ENCODE measurements at regions not wholly inside any gene's neighbourhood (a gene's known extent, or its start where the extent isn't known, plus 50 kb on each side); places are given as distances from the start of the nearest gene placed in this dataset.

DNA sequence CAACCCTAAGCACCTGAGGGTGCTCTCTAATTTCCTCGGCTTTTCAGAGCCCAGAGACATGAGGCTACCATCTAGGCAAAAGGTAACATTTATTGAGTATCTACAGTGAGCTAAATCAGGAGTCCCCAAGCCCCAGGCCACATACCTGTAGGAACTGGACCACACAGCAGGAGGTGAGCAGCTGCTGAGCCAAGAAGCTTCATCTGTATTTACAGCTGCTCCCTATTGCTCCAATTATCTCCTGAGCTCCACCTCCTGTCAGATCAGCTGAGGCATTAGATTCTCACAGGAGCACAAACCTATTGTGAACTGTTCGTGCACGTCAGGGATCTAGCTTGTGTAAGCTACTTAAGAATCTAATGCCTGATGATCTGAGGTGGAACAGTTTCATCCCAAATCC lies 70.2 kb downstream of the RND3 start:
- in situ Hi-C loops (cut with MboI; ENCODE audit: low pct_unique_long_range_greater_than_20kb, low sequenced_read_pairs): no loop called here

DNA sequence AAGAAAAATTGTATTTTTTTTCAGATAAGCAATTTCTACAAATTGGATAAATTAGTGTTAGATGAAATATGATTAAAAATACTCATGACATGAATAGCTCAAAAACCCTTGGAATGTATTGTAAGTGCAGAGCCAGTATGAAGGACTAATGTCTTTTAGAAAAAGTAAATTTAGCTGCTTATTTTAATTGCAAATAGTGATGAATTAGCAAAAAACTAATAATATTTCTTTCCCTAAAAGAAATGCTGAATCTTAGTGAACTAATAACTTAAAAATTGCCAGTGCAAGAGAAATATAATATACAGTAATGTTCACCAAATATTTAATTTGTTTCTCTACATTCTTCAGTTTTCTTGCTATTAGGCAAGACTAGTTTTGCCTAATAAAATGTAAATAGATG lies 72.4 kb downstream of the RND3 start:
- in situ Hi-C loops (cut with MboI; ENCODE audit: low pct_unique_long_range_greater_than_20kb, low sequenced_read_pairs): no loop called here
- no peak for DNase-seq

More for the DNA sequence above, 70.2 kb downstream of the RND3 start:
- no peak for DNase-seq

DNA sequence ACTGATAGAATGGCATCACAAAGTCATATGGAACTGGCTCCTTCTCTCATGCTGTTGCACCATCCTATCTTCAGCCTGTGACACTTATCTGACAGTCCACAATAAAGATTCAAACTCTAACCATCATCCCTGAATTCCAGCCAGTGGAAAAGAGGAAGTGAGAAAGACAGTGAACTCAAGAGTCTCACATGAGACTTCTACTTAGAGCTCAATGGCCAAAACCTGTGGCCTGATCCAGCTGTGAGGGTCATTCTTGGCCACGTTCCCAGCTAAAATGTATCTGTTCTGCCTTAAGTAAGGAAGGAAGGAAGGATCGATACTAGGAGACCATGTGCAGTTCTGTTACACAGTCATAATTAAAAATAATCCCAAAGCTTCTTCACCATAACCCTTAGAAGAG lies 73.6 kb downstream of the RND3 start:
- DNase-seq: peak; percentile 5
- in situ Hi-C loops (cut with MboI; ENCODE audit: low pct_unique_long_range_greater_than_20kb, low sequenced_read_pairs): no loop called here

DNA sequence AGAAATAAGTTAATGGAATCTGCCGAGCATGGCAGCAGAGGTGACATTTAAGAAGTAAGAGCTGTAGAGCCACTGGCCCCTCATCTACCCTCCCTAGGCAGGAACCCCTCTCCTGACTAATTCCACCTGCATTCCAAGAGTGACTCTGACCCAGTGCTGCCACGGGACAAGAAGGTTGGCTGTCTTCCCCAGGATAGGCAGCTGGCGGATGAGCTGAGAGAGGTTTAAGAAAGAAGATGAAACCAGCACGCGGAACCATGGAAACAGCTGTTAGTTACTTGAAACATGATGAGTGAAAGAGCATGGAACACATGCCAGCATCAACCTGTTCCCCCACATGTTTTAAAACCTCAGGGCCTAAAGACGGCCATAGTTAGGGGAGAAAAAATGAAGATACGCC lies 74.1 kb downstream of the RND3 start:
- in situ Hi-C loops (cut with MboI; ENCODE audit: low pct_unique_long_range_greater_than_20kb, low sequenced_read_pairs): no loop called here
- no peak for DNase-seq

DNA sequence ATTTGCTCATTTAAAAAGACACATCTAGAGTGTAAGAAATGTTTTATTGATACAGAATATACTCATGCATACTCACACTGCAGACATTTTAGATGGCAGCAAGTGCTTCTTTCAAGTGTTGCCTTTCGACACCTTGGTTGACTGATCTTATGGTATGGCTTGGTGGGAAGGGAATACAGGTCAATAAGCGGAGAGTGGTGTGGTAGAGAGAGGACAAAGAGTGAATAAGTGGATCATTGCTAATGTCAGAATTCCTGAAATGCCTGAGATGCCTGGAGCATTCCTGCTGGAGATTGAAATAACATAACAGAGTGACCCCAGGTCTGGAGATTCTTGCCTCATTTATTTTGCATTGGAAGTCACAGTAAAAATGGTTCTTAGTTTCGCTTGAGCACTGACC lies 76.7 kb downstream of the RND3 start:
- in situ Hi-C loops (cut with MboI; ENCODE audit: low pct_unique_long_range_greater_than_20kb, low sequenced_read_pairs): no loop called here
- DNase-seq: no peak

DNA sequence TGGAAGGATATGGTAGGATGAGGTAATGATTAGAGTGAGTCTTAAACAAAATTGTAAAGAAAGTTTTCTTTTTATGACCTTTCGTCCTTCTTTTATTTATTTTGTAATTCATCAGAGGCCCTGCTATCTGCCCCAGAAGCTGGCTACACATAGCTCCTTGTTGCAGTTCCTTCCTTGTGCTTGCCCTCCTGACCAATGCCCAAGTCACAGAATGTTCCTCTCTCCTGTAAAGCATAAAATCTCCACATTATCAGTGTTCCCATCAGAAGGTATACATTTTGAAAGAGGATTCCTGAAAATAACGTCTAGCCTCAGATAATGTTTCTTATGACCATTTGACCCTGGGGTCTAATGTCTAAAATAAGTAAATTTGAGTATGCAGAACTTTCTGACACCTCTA lies 78.3 kb downstream of the RND3 start:
- in situ Hi-C loops (cut with MboI; ENCODE audit: low pct_unique_long_range_greater_than_20kb, low sequenced_read_pairs): no loop called here
- no peak for DNase-seq

DNA sequence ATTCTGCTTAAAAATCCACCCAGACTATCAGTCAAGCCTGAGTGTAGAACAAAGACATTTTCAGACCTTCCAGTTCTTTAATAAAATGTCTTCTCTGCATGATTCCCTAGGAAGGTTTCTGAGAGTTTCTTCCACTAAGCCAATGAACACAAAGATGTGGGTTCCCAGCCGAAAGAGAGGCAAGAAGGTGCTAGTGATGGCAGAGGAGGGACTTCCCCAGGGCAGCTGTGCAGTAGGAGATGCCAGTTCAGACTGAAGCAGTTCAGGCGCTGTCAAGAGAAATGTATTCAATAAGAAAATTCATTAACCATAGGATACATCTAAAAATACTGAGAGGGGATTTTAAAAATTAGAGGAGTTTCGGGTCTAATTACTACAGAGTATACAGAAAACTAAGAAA lies 83.3 kb downstream of the RND3 start:
- in situ Hi-C loops (cut with MboI; ENCODE audit: low pct_unique_long_range_greater_than_20kb, low sequenced_read_pairs): no loop called here
- no peak for DNase-seq

DNA sequence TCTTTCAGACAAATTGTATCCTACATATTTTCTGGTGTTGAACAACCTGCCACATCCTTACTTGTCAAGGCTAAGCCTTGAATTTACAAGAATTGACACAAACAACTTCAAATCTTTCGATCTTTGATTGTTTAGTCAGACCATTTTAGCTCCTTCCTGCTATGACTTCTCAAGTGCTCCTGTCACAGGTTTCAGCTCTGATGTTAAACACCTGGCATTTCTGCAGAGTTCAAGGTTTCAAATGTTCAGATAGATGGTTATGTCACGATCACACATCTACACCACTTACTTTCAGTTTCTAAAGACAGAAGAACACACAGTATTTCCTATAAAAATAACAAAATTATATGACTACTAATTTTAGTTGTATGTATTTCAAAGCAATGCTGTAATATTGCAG lies 84.0 kb downstream of the RND3 start:
- in situ Hi-C loops (cut with MboI; ENCODE audit: low pct_unique_long_range_greater_than_20kb, low sequenced_read_pairs): no loop called here
- DNase-seq: no peak

DNA sequence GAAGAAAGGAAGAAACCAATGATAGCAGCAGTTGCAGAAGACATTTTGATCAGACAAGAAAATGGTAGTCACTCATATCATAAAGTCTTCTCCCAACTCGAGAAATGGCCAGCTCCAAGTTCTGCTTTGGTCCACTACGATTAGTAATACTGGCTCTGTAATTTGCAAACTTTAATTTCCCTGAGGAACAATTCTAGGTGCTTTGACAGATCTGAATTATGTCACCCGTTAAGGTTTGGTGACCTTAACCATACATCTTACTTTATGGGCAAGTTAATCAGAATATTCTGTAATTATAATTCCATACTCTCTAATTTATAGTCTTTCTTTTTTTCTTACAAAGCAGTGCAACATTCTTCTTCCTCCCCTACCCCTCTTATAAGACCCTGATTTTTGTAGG lies 84.5 kb downstream of the RND3 start:
- in situ Hi-C loops (cut with MboI; ENCODE audit: low pct_unique_long_range_greater_than_20kb, low sequenced_read_pairs): no loop called here
- no peak for DNase-seq

DNA sequence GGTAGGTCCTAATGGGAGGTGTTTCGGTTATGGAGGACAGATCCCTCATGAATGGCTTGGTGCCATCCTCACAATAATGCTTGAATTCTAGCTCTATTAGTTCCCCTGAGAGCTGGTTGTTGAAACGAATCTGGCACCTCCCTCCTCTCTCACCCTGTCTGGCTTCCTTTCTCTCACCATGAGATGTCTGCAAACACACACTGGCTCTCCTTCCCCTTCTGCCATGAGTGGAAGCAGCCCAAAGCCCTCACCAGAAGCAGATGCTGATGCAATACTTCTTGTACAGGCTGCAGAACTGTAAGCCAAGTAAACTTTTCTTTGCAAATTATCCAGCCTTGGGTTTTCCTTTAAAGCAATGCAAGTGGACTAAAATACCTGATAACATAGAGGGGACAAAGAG lies 86.6 kb downstream of the RND3 start:
- in situ Hi-C loops (cut with MboI; ENCODE audit: low pct_unique_long_range_greater_than_20kb, low sequenced_read_pairs): no loop called here
- DNase-seq: no peak

DNA sequence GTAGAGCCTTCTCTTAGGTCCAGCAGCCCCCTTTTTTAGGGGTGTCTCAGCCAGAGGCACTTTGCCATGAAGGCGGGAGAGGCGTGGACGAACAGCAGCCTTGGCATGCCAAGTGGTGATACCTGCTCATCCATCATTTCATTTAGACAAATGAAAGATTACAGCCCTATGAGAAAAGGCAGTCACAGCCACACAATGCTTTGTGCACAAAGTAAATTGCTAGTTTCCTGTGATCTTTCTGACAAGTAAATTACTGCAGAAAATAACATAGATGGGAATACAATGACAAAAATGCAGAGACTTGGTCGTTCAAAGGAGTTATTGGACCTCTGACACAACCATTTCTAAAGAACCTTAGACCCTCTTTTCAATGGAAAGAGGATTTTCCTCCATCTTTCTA lies 94.9 kb downstream of the RND3 start:
- DNase-seq: no peak
- in situ Hi-C loops (cut with MboI; ENCODE audit: low pct_unique_long_range_greater_than_20kb, low sequenced_read_pairs): no loop called here

DNA sequence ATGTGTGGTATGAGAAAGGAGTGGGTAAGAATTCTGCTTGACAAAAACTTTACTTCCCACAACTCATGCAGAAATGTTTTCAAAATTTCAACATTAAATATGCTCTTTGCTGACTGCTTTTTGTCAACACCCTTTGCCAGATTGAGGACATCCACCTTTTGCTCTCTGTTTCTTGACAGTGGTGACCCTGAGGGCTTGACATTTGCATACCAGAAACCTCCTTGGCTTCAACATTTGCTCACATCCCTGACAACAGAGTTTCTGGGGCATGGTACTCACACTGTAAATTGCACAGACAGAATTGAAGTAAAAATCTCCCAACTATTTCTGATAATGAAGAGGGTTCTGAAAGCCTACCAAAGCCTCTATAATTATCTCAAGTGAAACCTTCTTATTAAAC lies 95.7 kb downstream of the RND3 start:
- no peak for DNase-seq
- in situ Hi-C loops (cut with MboI; ENCODE audit: low pct_unique_long_range_greater_than_20kb, low sequenced_read_pairs): no loop called here

DNA sequence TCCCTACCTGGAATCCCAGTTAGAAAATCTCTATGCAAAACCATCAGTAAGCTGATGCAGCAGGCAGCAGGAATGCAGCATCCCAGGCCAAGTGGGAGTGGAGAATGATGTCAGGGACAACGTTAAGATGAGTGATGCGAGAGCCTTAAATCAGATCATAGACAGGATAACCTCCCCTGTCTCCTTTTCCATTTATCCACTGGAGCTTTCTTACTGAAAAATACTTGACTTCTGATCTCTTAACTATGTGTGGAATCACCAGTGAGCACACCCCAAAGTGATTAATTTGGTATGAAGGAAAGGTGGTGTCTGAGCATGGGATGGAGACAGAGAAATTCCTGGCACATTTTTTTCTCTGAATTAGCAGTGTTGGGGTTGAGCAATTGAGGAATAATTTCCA lies 98.0 kb downstream of the RND3 start:
- DNase-seq: no peak

DNA sequence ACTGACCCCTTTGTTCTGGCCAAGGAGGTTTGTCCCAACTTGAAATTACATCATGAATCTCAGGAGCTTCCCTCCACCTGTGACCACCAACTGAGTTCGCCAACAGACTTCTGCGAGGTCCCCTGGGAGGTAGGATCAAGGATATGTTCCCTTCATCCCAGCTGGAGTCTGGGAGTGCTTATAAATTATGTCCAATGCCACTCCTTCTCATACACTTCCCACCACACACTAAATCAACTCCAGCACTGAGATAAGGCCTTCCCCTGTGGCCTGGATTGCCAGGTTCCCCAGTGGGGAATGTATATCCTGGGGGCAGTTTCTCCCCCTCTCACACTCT lies 99.2 kb downstream of the RND3 start:
- no peak for DNase-seq
- in situ Hi-C loops (cut with MboI; ENCODE audit: low pct_unique_long_range_greater_than_20kb, low sequenced_read_pairs): no loop called here

More for the DNA sequence above, 98.0 kb downstream of the RND3 start:
- in situ Hi-C loops (cut with MboI; ENCODE audit: low pct_unique_long_range_greater_than_20kb, low sequenced_read_pairs): no loop called here

DNA sequence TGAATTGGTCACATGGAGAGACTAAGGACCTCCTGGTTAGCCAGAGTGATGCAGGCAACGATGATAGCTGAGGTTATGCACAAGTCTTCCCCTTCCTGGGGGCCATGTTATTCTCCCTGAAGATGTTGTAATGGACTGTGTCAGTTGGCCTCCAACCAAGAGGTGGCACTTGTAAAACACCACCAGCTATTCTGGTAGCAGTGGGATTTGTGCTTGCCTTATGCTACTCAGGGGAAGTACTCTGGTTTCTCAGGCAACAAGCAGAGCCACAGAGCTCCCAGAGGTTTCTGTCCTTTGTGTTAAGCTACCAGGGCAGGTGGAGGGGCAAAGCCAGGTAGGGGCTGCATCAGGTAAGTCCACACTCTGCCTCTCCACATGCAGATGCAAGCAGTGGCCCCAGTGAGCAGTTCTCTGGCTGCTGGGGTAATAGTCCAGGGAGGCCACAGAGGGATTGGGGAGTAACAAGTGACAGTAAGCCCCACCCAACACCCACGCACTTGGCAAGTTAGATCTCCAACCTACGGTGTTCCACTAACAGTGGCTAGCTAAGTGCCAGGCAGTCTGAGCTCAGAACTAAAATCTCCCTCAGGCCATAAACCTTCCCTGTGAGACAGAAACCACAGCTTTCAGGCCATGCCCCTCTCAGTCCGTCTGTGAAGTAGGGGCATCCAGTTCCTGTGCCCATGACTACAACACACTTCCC lies 99.7 kb downstream of the RND3 start:
- no peak for DNase-seq
- in situ Hi-C loops (cut with MboI; ENCODE audit: low pct_unique_long_range_greater_than_20kb, low sequenced_read_pairs): no loop called here

DNA sequence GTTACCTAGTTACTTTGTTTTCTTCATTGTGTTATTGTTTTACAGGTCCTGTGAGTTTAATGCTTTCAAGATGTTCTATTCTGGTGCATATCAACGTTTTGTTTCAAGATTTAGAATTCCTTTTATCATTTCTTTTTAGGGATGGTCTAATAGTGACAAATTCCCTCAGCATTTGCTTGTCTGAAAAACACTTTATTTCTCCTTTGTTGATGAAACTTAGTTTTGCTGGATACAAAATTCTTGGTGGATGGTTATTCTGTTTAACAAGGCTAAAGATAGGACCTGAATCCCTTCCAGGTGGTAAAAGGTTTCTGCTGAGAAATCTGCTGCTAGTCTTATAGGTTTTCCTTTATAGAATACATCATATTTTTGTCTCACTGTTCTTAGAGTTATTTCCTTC lies 102.3 kb downstream of the RND3 start:
- in situ Hi-C loops (cut with MboI; ENCODE audit: low pct_unique_long_range_greater_than_20kb, low sequenced_read_pairs): no loop called here
- no peak for DNase-seq

DNA sequence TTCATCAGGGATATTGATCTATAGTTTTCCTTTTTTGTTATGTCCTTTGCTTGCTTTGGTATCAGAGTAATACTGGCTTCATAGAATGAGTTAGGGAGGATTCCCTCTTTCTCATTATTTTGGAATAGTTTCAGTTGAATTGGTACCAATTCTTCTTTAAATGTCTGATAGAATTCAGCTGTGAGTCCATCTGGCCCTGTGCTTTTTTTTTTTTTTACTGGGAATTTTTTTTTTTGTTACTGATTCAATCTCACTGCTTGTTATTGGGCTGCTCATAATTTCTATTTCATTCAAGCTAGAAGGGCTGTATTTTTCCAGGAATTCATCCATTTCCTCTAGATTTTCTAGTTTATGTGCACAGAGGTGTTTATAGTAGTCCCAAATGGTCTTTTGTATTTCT lies 103.9 kb downstream of the RND3 start:
- DNase-seq: no peak
- in situ Hi-C loops (cut with MboI; ENCODE audit: low pct_unique_long_range_greater_than_20kb, low sequenced_read_pairs): no loop called here

DNA sequence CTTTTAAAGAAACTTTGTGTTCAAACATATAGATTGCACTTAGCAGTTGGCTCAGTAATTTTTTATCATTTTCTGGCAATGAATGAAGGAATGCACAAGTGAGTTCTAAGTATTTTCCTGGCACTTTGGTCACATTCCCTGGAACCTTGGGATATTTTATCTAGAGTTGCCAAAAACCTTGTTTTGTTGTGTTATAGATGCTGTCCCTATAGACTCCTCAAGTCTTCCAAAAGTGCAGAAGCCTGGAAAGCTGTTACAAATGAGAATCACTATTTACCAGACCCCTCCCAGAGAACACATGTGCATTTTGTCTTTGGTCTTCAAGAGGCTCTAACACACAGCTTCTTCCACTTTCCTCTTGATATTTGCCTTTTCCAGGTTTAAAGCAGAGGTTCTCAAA lies 108.3 kb downstream of the RND3 start:
- in situ Hi-C loops (cut with MboI; ENCODE audit: low pct_unique_long_range_greater_than_20kb, low sequenced_read_pairs): no loop called here
- DNase-seq: no peak

DNA sequence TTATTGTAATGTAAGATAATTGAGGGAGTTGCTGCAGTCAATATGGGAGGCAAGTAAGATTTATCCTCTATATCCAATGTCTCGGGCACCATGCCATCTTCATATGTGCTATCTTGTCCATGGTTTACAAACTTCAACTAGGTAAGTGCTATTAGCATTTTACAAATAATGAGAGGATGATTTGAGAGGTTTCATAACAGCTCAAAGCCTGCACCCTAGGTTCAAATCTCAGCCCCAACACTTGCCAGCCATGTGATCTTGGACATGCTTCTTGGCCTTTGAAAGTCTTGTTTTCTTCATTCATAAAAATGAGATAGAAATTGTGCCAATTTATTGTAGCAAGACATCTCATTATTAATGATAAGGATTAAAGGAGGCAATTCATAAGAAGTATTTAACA lies 108.8 kb downstream of the RND3 start:
- no peak for DNase-seq
- in situ Hi-C loops (cut with MboI; ENCODE audit: low pct_unique_long_range_greater_than_20kb, low sequenced_read_pairs): no loop called here

DNA sequence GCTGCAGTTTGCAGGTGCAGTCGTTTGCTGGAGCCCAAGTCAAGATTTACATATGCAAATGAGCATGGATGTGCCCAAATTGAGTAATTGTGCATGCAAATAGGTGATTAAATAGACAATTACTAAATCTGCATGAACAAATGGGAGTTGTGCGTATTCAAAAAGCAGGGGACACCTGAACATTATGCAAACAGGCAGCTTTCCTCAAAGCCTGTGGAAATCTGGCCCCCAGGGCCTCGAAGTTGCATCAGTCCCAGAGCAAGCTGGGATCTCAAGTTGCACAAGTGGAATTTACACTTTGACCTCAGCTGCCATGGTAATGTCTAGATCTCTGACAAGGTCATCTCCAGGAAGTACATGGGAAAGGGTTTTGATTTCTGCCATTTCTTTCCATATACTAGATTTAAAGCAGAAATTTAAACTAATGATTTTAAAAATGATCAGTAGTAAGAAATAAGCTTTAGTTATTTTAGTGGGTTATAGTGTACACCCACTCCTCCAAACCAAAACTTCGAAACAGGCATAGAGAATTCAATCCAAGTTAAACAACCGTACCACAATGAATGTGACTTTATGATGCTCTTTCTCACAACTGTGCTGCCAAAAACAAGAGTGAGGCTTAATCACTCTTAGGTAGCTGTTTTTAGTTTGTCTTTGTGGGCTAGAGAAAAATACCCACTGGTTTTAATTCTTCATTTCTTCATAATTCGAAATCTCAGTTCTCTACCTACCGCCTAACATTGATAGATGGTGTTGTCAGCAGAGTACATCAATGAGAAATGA lies 110.7 kb downstream of the RND3 start:
- in situ Hi-C loops (cut with MboI; ENCODE audit: low pct_unique_long_range_greater_than_20kb, low sequenced_read_pairs): no loop called here
- no peak for DNase-seq

DNA sequence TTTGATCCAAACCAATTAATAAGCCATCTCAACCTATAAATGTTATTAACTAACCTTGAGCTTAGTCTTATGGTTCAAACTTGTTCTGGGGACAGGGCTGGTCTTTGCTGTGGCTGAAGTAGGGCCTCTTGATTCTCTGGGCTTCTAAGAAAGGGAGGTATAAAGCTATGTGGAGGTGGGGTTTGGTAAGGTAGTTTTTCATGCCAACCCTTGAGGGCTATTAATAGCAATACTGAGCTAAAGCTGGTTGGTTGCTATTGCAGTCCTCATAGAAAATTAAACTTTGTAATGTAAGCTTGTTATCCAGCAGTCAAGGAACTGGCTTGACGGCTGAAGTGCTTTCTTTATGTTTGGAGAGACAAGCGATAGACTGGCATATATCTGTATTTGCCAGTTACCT lies 112.1 kb downstream of the RND3 start:
- in situ Hi-C loops (cut with MboI; ENCODE audit: low pct_unique_long_range_greater_than_20kb, low sequenced_read_pairs): no loop called here
- DNase-seq: no peak

All from KBM-7 (cell line).